GM23248 (cell line): ENCODE measurements at regions not wholly inside any gene's neighbourhood (a gene's known extent, or its start where the extent isn't known, plus 50 kb on each side); places are given as distances from the start of the nearest gene placed in this dataset.

Experiments used
- DNase-seq: peaks from one replicate; pipeline ENCODE4 v3.0.0-alpha.2; 2015
- H2AFZ ChIP-seq: fragments of 200-600 bp; sonication (generic); 2 replicates; pipeline ENCODE4 v1.6.1; 2016; ENCODE audit warnings: antibody characterized with exemption
- H3F3A ChIP-seq: fragments of 200-600 bp; sonication (generic); 2 replicates; pipeline ENCODE4 v1.6.1; 2016; ENCODE audit warnings: mild to moderate bottlenecking, antibody characterized with exemption, mixed run types; ENCODE audit not compliant: insufficient read depth
- H3K27ac ChIP-seq: fragments of 200-600 bp; sonication (generic); 2 replicates; pipeline ENCODE4 v1.5.1; 2016; ENCODE audit warnings: mild to moderate bottlenecking
- H3K27me3 ChIP-seq: fragments of 200-600 bp; sonication (generic); replicated peaks from 2 replicates; pipeline ENCODE4 v1.6.1; 2016; ENCODE audit warnings: mild to moderate bottlenecking; ENCODE audit not compliant: insufficient read depth
- H3K36me3 ChIP-seq: fragments of 200-600 bp; sonication (generic); 2 replicates; pipeline ENCODE4 v1.6.1; 2016; ENCODE audit warnings: low read depth, mild to moderate bottlenecking
- H3K4me1 ChIP-seq: fragments of 200-600 bp; sonication (generic); 2 replicates; pipeline ENCODE4 v1.6.1; 2016; ENCODE audit warnings: mild to moderate bottlenecking; ENCODE audit not compliant: insufficient read depth
- H3K4me2 ChIP-seq: fragments of 200-600 bp; sonication (generic); one replicate; pipeline ENCODE4 v1.6.1; 2016; ENCODE audit warnings: mild to moderate bottlenecking; ENCODE audit not compliant: unreplicated experiment
- H3K4me3 ChIP-seq: fragments of 200-600 bp; sonication (generic); 2 replicates; pipeline ENCODE4 v1.5.1; 2016; ENCODE audit warnings: mild to moderate bottlenecking
- H3K79me2 ChIP-seq: fragments of 200-600 bp; sonication (generic); 2 replicates; pipeline ENCODE4 v1.6.1; 2016; ENCODE audit warnings: mild to moderate bottlenecking; ENCODE audit not compliant: insufficient read depth
- H3K9ac ChIP-seq: fragments of 200-600 bp; sonication (generic); 2 replicates; pipeline ENCODE4 v1.6.1; 2016; ENCODE audit warnings: mild to moderate bottlenecking
- H3K9me2 ChIP-seq: fragments of 200-600 bp; sonication (generic); 2 replicates; pipeline ENCODE4 v1.6.1; 2016; ENCODE audit warnings: mixed run types, mild to moderate bottlenecking, moderate library complexity; ENCODE audit not compliant: insufficient read depth
- H3K9me3 ChIP-seq: fragments of 200-600 bp; sonication (generic); one replicate; pipeline ENCODE4 v1.6.1; 2017; ENCODE audit warnings: low read depth
- H4K20me1 ChIP-seq: fragments of 200-600 bp; sonication (generic); 2 replicates; pipeline ENCODE4 v1.6.0; 2016; ENCODE audit not compliant: insufficient read depth
- EZH2 ChIP-seq: fragments of 200-600 bp; sonication (generic); IDR thresholded peaks from 2 replicates; pipeline ENCODE4 v1.6.1; 2018; ENCODE audit warnings: antibody characterized with exemption, mild to moderate bottlenecking; ENCODE audit not compliant: insufficient read depth, poor library complexity, severe bottlenecking
- EZH2phosphoT487 ChIP-seq: fragments of 200-600 bp; sonication (generic); IDR thresholded peaks from 2 replicates; pipeline ENCODE4 v1.6.1; 2018; ENCODE audit warnings: antibody characterized with exemption, moderate library complexity, mild to moderate bottlenecking, low read depth; ENCODE audit not compliant: insufficient read depth
- WGBS, 2 experiments: methylation state at CpG; one replicate each; pipeline ENCODE4 v1.1.6; 2015 to 2017; ENCODE audit warnings: low lambda C conversion rate in 2 of 2, low coverage in 1 of 2; ENCODE audit errors: missing lambda C conversion rate in 2 of 2; 5-methylcytosine and 5-hydroxymethylcytosine counted together
- in situ Hi-C: fragments of 300-500 bp; cut with MboI; formaldehyde crosslinking; loops from 2 replicates; pipeline ENCODE4 v1.15.0; 2020

- WGBS, 2 experiments: 0 to 6% methylated on average over 1 of the region's 1 CpG
- no peaks in the 10 kb centered on the region for H3K79me2 ChIP-seq
- no peaks in the 10 kb centered on the region for H4K20me1 ChIP-seq
- no peak overlapping the region for H3K9ac ChIP-seq
- no peak for TF ChIP-seq EZH2
- no peak for TF ChIP-seq EZH2phosphoT487
- no peak overlapping the region for H3K4me3 ChIP-seq
- H3K9me2 ChIP-seq: no peaks in the 10 kb centered on the region
- H3K4me1 ChIP-seq: no peaks in the 10 kb centered on the region
- no peaks in the 10 kb centered on the region for H3F3A ChIP-seq
- H2AFZ ChIP-seq: no peak overlapping the region
- H3K27ac ChIP-seq: no peak overlapping the region
- DNase-seq: no peak
- H3K27me3 ChIP-seq: no peaks in the 10 kb centered on the region
- H3K4me2 ChIP-seq: no peak overlapping the region
- H3K9me3 ChIP-seq: no peaks in the 10 kb centered on the region
- no peaks in the 10 kb centered on the region for H3K36me3 ChIP-seq
- in situ Hi-C loops: no loop called here
Observed at GRCh38 chr7:49618028-49618427, 155.4 kb upstream of the VWC2 start.

- Histone ChIP-seq H3K9ac (no peak overlapping the region), H3K4me2 (no peak overlapping the region), H3K4me3 (no peak overlapping the region), H2AFZ (no peak overlapping the region), H3K9me2 (no peaks in the 10 kb centered on the region), H3K79me2 (no peaks in the 10 kb centered on the region), H4K20me1 (no peaks in the 10 kb centered on the region), H3K36me3 (no peaks in the 10 kb centered on the region), H3K4me1 (no peaks in the 10 kb centered on the region), H3F3A (no peaks in the 10 kb centered on the region), H3K27me3 (no peaks in the 10 kb centered on the region), H3K27ac (no peak overlapping the region), H3K9me3 (no peaks in the 10 kb centered on the region)
- 25 to 27% methylated on average over 3 of the region's 3 CpGs for WGBS, 2 experiments
- no peak for DNase-seq
- in situ Hi-C loops: no loop called here
- TF ChIP-seq EZH2phosphoT487: no peak
- no peak for TF ChIP-seq EZH2
Observed at GRCh38 chr7:49623943-49624342, 149.5 kb upstream of the VWC2 start.

- no peak for DNase-seq
- Histone ChIP-seq H3K27me3 (no peaks in the 10 kb centered on the region), H3F3A (no peaks in the 10 kb centered on the region), H3K27ac (no peak overlapping the region), H3K4me3 (no peak overlapping the region), H3K79me2 (no peaks in the 10 kb centered on the region), H2AFZ (no peak overlapping the region), H3K36me3 (no peaks in the 10 kb centered on the region), H4K20me1 (no peaks in the 10 kb centered on the region), H3K4me1 (no peaks in the 10 kb centered on the region), H3K9me3 (no peaks in the 10 kb centered on the region), H3K9me2 (no peaks in the 10 kb centered on the region), H3K4me2 (no peak overlapping the region), H3K9ac (no peak overlapping the region)
- in situ Hi-C loops: no loop called here
- no peak for TF ChIP-seq EZH2phosphoT487
- no peak for TF ChIP-seq EZH2
Observed at GRCh38 chr7:49624611-49625010, 148.8 kb upstream of the VWC2 start.

- in situ Hi-C loops: no loop called here
- H3K27ac ChIP-seq: no peak overlapping the region
- H3K4me1 ChIP-seq: no peaks in the 10 kb centered on the region
- no peaks in the 10 kb centered on the region for H3K27me3 ChIP-seq
- H4K20me1 ChIP-seq: no peaks in the 10 kb centered on the region
- no peak overlapping the region for H3K4me3 ChIP-seq
- TF ChIP-seq EZH2: no peak
- no peak for TF ChIP-seq EZH2phosphoT487
- no peak overlapping the region for H3K4me2 ChIP-seq
- H3K9ac ChIP-seq: no peak overlapping the region
- H2AFZ ChIP-seq: no peak overlapping the region
- WGBS, 2 experiments: 38 to 42% methylated on average over 7 of the region's 7 CpGs
- no peaks in the 10 kb centered on the region for H3K9me3 ChIP-seq
- no peaks in the 10 kb centered on the region for H3K79me2 ChIP-seq
- no peaks in the 10 kb centered on the region for H3F3A ChIP-seq
- no peak for DNase-seq
- H3K36me3 ChIP-seq: no peaks in the 10 kb centered on the region
- H3K9me2 ChIP-seq: no peaks in the 10 kb centered on the region
Observed at GRCh38 chr7:49630513-49630912, 142.9 kb upstream of the VWC2 start.

GRCh38 chr7:49631071-49631815, 142.2 kb upstream of the VWC2 start:
- Histone ChIP-seq H2AFZ (no peak overlapping the region), H3K79me2 (no peaks in the 10 kb centered on the region), H3K27ac (no peak overlapping the region), H3K4me3 (no peak overlapping the region), H3F3A (no peaks in the 10 kb centered on the region), H3K27me3 (no peaks in the 10 kb centered on the region), H3K9ac (no peak overlapping the region), H3K4me2 (no peak overlapping the region), H3K9me2 (no peaks in the 10 kb centered on the region), H3K9me3 (no peaks in the 10 kb centered on the region), H3K4me1 (no peaks in the 10 kb centered on the region), H3K36me3 (no peaks in the 10 kb centered on the region), H4K20me1 (no peaks in the 10 kb centered on the region)
- DNase-seq: no peak
- in situ Hi-C loops: no loop called here
- TF ChIP-seq EZH2phosphoT487 (no peak), EZH2 (no peak)
